Adrenal gland (tissue), 9 donors: ENCODE measurements at regions not wholly inside any gene's neighbourhood (a gene's known extent, or its start where the extent isn't known, plus 50 kb on each side); places are given as distances from the start of the nearest gene placed in this dataset.

Source experiments
- DNase-seq, 7 donors: peaks; one replicate each; pipeline ENCODE4 v3.0.0-alpha.2; 2019 to 2020
- H3K27ac ChIP-seq, 5 donors: fragments of 200-600 bp; sonication (generic) in 4 of 5; 1 replicate in 3 of 5; 2 replicates in 2 of 5; pipeline versions ENCODE4 v1.5.1 to v1.8.0; 2016 to 2020; ENCODE audit warnings: mild to moderate bottlenecking in 1 of 5
- H3K27me3 ChIP-seq: fragments of 200-600 bp; 2 replicates; pipeline ENCODE4 v1.8.0; 2021
- H3K36me3 ChIP-seq, 2 donors: fragments of 200-600 bp; replicated peaks in 1 of 2; 1 replicate in 1 of 2; 2 replicates in 1 of 2; pipeline versions ENCODE4 v1.5.1 to v1.8.0; 2018 to 2022
- H3K4me1 ChIP-seq, 2 donors: fragments of 200-600 bp; replicated peaks in 1 of 2; 1 replicate in 1 of 2; 2 replicates in 1 of 2; pipeline versions ENCODE4 v1.5.1 to v1.8.0; 2018 to 2021
- H3K4me3 ChIP-seq, 4 donors: fragments of 200-600 bp; sonication (generic) in 3 of 4; one replicate each; pipeline ENCODE4 v1.5.1; 2016 to 2018
- H3K9me3 ChIP-seq, 3 donors: fragments of 200-600 bp; sonication (generic) in 1 of 3; replicated peaks in 1 of 3; 1 replicate in 2 of 3; 2 replicates in 1 of 3; pipeline versions ENCODE4 v1.5.1 to v1.8.0; 2016 to 2021
- CTCF ChIP-seq, 6 experiments: fragments of 450-650 bp in 4 of 6; fragments of 200-600 bp in 2 of 6; sonication (generic) in 1 of 6; IDR thresholded peaks; 1 replicate in 5 of 6; 2 replicates in 1 of 6; pipeline versions ENCODE4 v1.5.1 to v1.8.0; 2016 to 2021; ENCODE audit warnings: antibody characterized with exemption in 6 of 6, mild to moderate bottlenecking in 2 of 6, moderate library complexity in 1 of 6
- POLR2A ChIP-seq, 2 donors: fragments of 450-650 bp; IDR thresholded peaks; one replicate each; pipeline ENCODE4 v1.6.1; 2017; ENCODE audit warnings: antibody characterized with exemption in 2 of 2, mild to moderate bottlenecking in 2 of 2, moderate library complexity in 1 of 2
- WGBS, 4 donors: extraction: QIAGEN DNeasy Blood & Tissue Kit in 2 of 4; methylation state at CpG; one replicate each; pipeline versions ENCODE4 v1.1.5 to v1.1.7; 2013 to 2017; 5-methylcytosine and 5-hydroxymethylcytosine counted together
- intact Hi-C, 2 donors: fragments of 100-400 bp; cut with DNase I; formaldehyde crosslinking; loops; one replicate each; pipeline versions ENCODE4 v1.14.1 to v1.15.0; 2022 to 2023
- donor health status: healthy with polysubstance abuse.
- donor health status: Bipolar disorder and iron deficiency.
- donor health status: DM: yes; HTN: yes; CAD: no.
- donor health status: DM: no; HTN: no; CAD: no.
- donor health status: DM: no; HTN: no; CAD: no.

- 56 to 80% (median 67%) methylated on average over 2 of the region's 2 CpGs for WGBS, 4 donors
- Histone ChIP-seq H3K27me3 (no peaks in the 10 kb centered on the region), H3K4me1 (no peaks in the 10 kb centered on the region), H3K36me3 (no peaks in the 10 kb centered on the region), H3K4me3 (no peak overlapping the region), H3K27ac (no peak overlapping the region), H3K9me3 (no peaks in the 10 kb centered on the region)
- DNase-seq: no peak
- intact Hi-C loops: no loop called here
- TF ChIP-seq CTCF (IDR thresholded peaks at IDR 0.05) (no peak), POLR2A (IDR thresholded peaks at IDR 0.05) (no peak)
Measured at GRCh38 chrX:121259170-121259569, 211.8 kb downstream of the GLUD2 start.

DNA sequence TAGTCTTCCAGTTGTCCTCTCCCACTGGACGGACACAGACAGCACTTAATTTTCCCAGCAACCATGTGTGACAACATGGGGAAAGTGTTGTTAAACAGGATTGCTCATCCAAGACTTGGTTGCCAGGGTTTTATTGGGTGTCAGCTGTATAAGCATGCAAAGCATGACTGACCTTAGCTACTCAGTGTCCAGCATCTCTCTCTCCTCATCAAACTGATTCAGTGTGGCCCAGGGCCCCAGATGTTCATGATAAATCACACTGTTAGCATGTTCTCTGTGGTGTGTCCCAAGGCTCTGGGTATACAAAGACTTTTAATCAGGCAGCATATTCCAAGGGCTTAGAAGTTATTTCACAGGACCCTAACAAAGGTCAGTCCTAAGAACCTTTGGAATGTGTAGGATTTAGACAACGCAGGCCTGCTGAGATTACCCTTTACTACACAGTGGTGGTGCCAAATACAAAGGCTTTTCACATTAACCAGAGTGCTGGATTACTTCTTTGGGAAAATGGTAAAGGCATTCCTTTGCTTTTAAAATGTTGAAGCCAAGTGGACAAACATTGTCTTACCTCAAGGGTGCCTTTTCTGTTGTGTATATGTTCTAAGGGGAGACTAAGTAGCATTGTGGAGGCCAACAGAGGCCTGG is 213.3 kb downstream of the GLUD2 start:
- no peak for TF ChIP-seq CTCF (IDR thresholded peaks at IDR 0.05)
- TF ChIP-seq POLR2A (IDR thresholded peaks at IDR 0.05): no peak
- Histone ChIP-seq H3K27me3 (no peaks in the 10 kb centered on the region), H3K4me3 (no peak overlapping the region), H3K4me1 (no peaks in the 10 kb centered on the region), H3K36me3 (no peaks in the 10 kb centered on the region), H3K27ac (no peak overlapping the region), H3K9me3 (no peaks in the 10 kb centered on the region)
- DNase-seq: no peak
- intact Hi-C loops: no loop called here
- 50 to 72% (median 55%) methylated on average over 2 of the region's 2 CpGs for WGBS, 4 donors

- DNase-seq: no peak
- H3K36me3 ChIP-seq: peaks cover 0 to 3% of the 10 kb centered on the region in 2 donors
- TF ChIP-seq CTCF (IDR thresholded peaks at IDR 0.05): no peak
- TF ChIP-seq POLR2A (IDR thresholded peaks at IDR 0.05): no peak
- H3K4me3 ChIP-seq: no peak overlapping the region
- intact Hi-C loops: no loop called here
- 70 to 85% (median 76%) methylated on average over 3 of the region's 3 CpGs for WGBS, 4 donors
- no peak overlapping the region for H3K27ac ChIP-seq
- no peaks in the 10 kb centered on the region for H3K4me1 ChIP-seq
- H3K9me3 ChIP-seq: peaks cover 0 to 9% (median 0%) of the 10 kb centered on the region in 3 donors
- no peaks in the 10 kb centered on the region for H3K27me3 ChIP-seq
Measured at GRCh38 chrX:121283921-121284320, 236.5 kb downstream of the GLUD2 start.

DNA sequence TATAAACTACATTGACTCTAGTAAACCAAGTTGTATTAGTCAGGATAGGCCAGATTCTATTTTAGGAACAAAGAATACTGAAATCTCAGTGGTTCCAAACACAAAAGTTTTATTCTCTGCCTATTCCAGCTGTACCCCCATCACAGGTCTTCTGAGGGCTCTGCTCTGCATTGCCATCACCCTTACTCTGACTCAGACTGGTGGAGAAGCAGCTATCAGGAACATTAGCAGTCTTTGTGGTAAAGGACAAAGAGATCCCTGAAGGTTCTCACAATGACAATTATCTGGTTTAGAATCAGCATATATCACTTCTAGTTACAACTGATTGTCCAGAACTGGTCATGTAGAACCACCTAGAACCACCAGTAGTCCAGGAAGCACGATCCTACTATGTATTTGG is 251.1 kb downstream of the GLUD2 start:
- H3K9me3 ChIP-seq: no peaks in the 10 kb centered on the region
- no peak for DNase-seq
- 69 to 86% (median 84%) methylated on average over 1 of the region's 1 CpG for WGBS, 4 donors
- H3K27me3 ChIP-seq: no peaks in the 10 kb centered on the region
- no peaks in the 10 kb centered on the region for H3K4me1 ChIP-seq
- no peak overlapping the region for H3K27ac ChIP-seq
- intact Hi-C loops: no loop called here
- H3K36me3 ChIP-seq: no peaks in the 10 kb centered on the region
- no peak overlapping the region for H3K4me3 ChIP-seq
- TF ChIP-seq CTCF (IDR thresholded peaks at IDR 0.05) (no peak), POLR2A (IDR thresholded peaks at IDR 0.05) (no peak)
